Stomach (tissue), 4 donors: ENCODE measurements at regions not wholly inside any gene's neighbourhood (a gene's known extent, or its start where the extent isn't known, plus 50 kb on each side); places are given as distances from the start of the nearest gene placed in this dataset.
"Not testable (repeated sequence)": the region's sequence is repeated elsewhere in the genome, so short reads cannot be mapped to it uniquely, and the experiment has no call there.

Experiments
- EP300 ChIP-seq: sonication (generic); formaldehyde crosslinking; IDR thresholded peaks from one replicate; pipeline ENCODE4 v1.6.1; 2017; ENCODE audit warnings: antibody characterized with exemption
- POLR2A ChIP-seq, 4 donors: fragments of 450-650 bp; IDR thresholded peaks; one replicate each; pipeline ENCODE4 v1.6.1; 2016; ENCODE audit warnings: antibody characterized with exemption in 4 of 4, control low read depth in 2 of 4, mild to moderate bottlenecking in 1 of 4, moderate library complexity in 1 of 4
- POLR2AphosphoS5 ChIP-seq, 3 donors: sonication (generic); formaldehyde crosslinking; IDR thresholded peaks; one replicate each; pipeline ENCODE4 v1.6.1; 2016; ENCODE audit warnings: antibody characterized with exemption in 3 of 3
- TF ChIP-seq, protein P1 (sequence below), 7 experiments: fragments of 450-650 bp in 4 of 7; fragments of 200-600 bp in 3 of 7; sonication (generic) in 3 of 7; IDR thresholded peaks; one replicate each; pipeline ENCODE4 v1.5.1; 2016 to 2019; ENCODE audit warnings: antibody characterized with exemption in 7 of 7, control low read depth in 2 of 7, mild to moderate bottlenecking in 1 of 7

DNA sequence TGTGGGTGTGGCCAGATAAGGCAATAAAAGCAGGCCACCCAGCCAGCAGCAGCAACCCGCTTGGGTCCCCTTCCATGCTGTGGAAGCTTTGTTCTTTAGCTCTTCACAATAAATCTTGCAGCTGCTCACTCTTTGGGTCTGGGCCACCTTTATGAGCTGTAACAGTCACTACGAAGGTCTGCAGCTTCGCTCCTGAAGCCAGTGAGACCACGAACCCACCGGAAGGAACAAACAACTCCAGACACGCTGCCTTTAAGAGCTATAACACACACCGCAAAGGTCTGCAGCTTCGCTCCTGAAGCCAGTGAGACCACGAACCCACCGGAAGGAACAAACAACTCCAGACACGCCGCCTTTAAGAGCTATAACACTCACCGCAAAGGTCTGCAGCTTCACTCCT lies 172.1 kb upstream of the AGTR1 start:
- TF ChIP-seq, protein P1, sequence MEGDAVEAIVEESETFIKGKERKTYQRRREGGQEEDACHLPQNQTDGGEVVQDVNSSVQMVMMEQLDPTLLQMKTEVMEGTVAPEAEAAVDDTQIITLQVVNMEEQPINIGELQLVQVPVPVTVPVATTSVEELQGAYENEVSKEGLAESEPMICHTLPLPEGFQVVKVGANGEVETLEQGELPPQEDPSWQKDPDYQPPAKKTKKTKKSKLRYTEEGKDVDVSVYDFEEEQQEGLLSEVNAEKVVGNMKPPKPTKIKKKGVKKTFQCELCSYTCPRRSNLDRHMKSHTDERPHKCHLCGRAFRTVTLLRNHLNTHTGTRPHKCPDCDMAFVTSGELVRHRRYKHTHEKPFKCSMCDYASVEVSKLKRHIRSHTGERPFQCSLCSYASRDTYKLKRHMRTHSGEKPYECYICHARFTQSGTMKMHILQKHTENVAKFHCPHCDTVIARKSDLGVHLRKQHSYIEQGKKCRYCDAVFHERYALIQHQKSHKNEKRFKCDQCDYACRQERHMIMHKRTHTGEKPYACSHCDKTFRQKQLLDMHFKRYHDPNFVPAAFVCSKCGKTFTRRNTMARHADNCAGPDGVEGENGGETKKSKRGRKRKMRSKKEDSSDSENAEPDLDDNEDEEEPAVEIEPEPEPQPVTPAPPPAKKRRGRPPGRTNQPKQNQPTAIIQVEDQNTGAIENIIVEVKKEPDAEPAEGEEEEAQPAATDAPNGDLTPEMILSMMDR (IDR thresholded peaks at IDR 0.05) = not testable (repeated sequence)
- not testable (repeated sequence) for TF ChIP-seq EP300; POLR2AphosphoS5 (IDR thresholded peaks at IDR 0.05); POLR2A (IDR thresholded peaks at IDR 0.05)
